ENCODE measurements at regions not wholly inside any gene's neighbourhood (a gene's known extent, or its start where the extent isn't known, plus 50 kb on each side); places are given as distances from the start of the nearest gene placed in this dataset.

DNA sequence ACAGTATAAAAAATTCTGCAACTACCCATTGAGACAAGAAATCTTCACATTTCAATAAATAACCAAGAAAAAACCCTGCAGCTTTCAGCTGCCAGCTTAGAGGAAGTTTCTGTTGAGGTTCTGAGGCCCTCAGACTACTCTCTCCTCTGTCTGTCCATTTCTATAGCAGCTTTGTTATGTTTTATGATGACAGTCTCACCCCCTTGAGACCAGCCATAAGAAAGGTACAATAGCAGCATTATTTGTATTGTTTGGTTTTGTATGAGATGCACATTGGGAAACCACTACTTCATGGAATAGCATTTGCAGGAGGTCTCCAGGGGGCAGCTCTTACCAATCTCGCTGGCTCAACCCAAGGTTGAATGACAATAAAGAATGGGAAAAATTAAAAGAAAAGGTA is 334.6 kb upstream of the VRK2 start:
- Mint-ChIP-seq H3K27ac (ENCODE audit: unreplicated experiment) (no peak overlapping the region), H3K36me3 (ENCODE audit: insufficient read depth, unreplicated experiment) (no peaks in the 10 kb centered on the region), H3K9me3 (ENCODE audit: unreplicated experiment) (no peaks in the 10 kb centered on the region), H3K27me3 (ENCODE audit: insufficient read depth, unreplicated experiment) (peaks cover 10% of the 10 kb centered on the region), H3K4me3 (ENCODE audit: unreplicated experiment) (no peak overlapping the region), H3K4me1 (ENCODE audit: low read depth, unreplicated experiment) (no peaks in the 10 kb centered on the region)
- Histone ChIP-seq H3K36me3 (ENCODE audit: control insufficient read depth, insufficient read depth, low read length) (no peaks in the 10 kb centered on the region), H3K4me3 (ENCODE audit: low read depth, low read length) (no peak overlapping the region), H3K4me1 (no peaks in the 10 kb centered on the region), H3K27me3 (replicated peaks; ENCODE audit: control insufficient read depth, insufficient read depth, low read length) (no peaks in the 10 kb centered on the region), H3K9me3 (no peaks in the 10 kb centered on the region)
- DNase-seq = no peak
- intact Hi-C loops (cut with micrococcal nuclease; ENCODE audit: unreplicated experiment) = no loop called here
- TF ChIP-seq, protein P1, sequence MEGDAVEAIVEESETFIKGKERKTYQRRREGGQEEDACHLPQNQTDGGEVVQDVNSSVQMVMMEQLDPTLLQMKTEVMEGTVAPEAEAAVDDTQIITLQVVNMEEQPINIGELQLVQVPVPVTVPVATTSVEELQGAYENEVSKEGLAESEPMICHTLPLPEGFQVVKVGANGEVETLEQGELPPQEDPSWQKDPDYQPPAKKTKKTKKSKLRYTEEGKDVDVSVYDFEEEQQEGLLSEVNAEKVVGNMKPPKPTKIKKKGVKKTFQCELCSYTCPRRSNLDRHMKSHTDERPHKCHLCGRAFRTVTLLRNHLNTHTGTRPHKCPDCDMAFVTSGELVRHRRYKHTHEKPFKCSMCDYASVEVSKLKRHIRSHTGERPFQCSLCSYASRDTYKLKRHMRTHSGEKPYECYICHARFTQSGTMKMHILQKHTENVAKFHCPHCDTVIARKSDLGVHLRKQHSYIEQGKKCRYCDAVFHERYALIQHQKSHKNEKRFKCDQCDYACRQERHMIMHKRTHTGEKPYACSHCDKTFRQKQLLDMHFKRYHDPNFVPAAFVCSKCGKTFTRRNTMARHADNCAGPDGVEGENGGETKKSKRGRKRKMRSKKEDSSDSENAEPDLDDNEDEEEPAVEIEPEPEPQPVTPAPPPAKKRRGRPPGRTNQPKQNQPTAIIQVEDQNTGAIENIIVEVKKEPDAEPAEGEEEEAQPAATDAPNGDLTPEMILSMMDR (IDR thresholded peaks at IDR 0.05; ENCODE audit: insufficient read depth in 1 of 2, low read depth in 1 of 2, low read length in 1 of 2, severe bottlenecking in 1 of 2, unreplicated experiment in 1 of 2) = no peak
- POLR2A ChIA-PET = no interaction called here
- no TSS peak for BruUV-seq (replicated peaks)
- CTCF ChIA-PET = interaction anchor here (1.0 kb wide), 1 partner anchor 9 kb away, joined by 3 read pairs; no protein-coding TSS in a partner anchor

DNA sequence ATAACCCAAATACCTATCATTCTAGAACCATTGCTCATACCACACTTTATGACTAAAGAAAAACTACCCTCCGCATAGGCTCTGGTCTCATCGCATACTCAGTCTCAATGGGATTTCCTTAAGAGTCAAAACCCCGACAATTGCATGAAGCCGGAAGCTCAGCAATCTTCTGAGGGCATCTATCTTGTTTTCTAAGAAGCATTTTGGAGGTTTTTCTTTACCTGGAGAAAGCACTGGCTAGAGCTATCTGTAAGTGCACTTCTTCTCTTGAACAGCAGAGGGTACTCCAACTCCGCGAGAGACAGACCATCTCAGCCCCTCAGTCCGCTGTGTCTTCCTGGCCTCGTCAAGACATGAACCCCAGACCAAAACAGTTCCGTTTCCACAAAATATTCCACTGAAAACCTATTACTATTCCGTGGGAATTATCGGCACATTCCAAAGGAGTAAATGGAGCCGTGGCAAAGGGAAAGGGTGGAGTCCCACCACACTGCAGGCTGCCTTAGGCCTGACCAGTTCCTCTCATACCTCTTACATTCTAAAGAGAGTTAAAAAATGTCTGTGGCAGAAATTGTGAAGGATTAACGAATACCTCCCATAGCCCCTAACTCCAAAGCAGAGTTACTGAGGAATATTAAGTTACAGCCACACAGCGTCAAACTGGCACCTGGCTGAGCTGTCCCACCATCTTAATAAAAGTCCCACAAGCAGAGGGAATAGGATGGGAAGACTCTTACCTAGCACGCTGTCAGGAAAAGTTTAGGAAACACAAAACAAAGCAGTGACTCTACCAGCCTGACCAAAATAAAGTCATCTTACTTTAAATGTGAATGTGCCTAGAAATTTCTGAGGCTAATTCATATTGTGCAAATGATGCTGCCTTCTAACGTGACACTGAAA is 325.6 kb upstream of the VRK2 start:
- POLR2A ChIA-PET = no interaction called here
- Mint-ChIP-seq H3K27me3 (ENCODE audit: insufficient read depth, unreplicated experiment) (no peaks in the 10 kb centered on the region), H3K4me1 (ENCODE audit: low read depth, unreplicated experiment) (no peaks in the 10 kb centered on the region), H3K27ac (ENCODE audit: unreplicated experiment) (no peak overlapping the region), H3K9me3 (ENCODE audit: unreplicated experiment) (no peaks in the 10 kb centered on the region), H3K36me3 (ENCODE audit: insufficient read depth, unreplicated experiment) (no peaks in the 10 kb centered on the region), H3K4me3 (ENCODE audit: unreplicated experiment) (peak overlapping the region; percentile 56)
- DNase-seq = peak; percentile 60 to 64
- TF ChIP-seq, protein P1 (IDR thresholded peaks at IDR 0.05; ENCODE audit: insufficient read depth in 1 of 2, low read depth in 1 of 2, low read length in 1 of 2, severe bottlenecking in 1 of 2, unreplicated experiment in 1 of 2) = peak; percentile 83
- no peaks in the 10 kb centered on the region for H3K4me1 ChIP-seq
- no peak overlapping the region for H3K4me3 ChIP-seq (ENCODE audit: low read depth, low read length)
- no peaks in the 10 kb centered on the region; the same call in 1 of the 2 replicates for H3K9me3 ChIP-seq
- CTCF ChIA-PET = interaction anchor here (0.5 to 1.1 kb wide), 10 partner anchors 9 to 1864 kb away, joined by 3 to 7 read pairs (median 4); no protein-coding TSS in a partner anchor
- no peaks in the 10 kb centered on the region for H3K27me3 ChIP-seq (replicated peaks; ENCODE audit: control insufficient read depth, insufficient read depth, low read length)
- no peaks in the 10 kb centered on the region for H3K36me3 ChIP-seq (ENCODE audit: control insufficient read depth, insufficient read depth, low read length)
- intact Hi-C loops (cut with micrococcal nuclease; ENCODE audit: unreplicated experiment) = loop anchor here (1.0 to 2.0 kb wide), 2 partner anchors 40 to 727 kb away; no protein-coding TSS in a partner anchor
- BruUV-seq (replicated peaks) = no TSS peak

DNA sequence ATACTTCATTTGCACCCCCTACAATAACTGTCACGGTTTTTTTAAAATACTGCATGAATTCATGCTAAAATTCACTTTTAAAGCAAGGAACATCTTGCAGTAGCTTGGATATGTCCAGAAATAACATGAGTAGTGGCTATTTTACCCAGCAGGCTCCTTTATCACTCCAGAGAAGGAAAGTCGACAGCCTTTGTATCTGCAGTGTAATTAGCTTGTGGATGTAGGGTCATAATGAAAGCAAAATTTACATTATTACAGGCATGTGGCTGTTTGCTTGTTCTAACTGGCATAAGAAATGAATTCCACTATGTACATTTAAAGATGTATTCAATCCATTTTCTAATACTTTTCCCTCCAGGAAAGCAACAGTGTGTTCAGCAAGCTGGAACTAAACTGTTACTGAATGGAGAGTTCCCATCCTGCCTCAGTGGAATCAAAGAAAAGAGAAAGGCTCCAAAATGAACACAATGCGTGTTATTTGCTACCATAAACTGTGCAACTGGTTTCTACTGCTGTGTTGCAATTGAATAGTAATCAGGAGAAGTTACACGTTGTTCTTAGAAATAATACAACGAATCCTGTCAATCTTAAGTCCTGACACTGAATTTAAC is 321.2 kb upstream of the VRK2 start:
- H3K4me1 Mint-ChIP-seq (ENCODE audit: low read depth, unreplicated experiment) = no peaks in the 10 kb centered on the region
- no peaks in the 10 kb centered on the region for H3K36me3 Mint-ChIP-seq (ENCODE audit: insufficient read depth, unreplicated experiment)
- no peaks in the 10 kb centered on the region for H3K9me3 Mint-ChIP-seq (ENCODE audit: unreplicated experiment)
- Histone ChIP-seq H3K36me3 (ENCODE audit: control insufficient read depth, insufficient read depth, low read length) (no peaks in the 10 kb centered on the region), H3K4me1 (no peaks in the 10 kb centered on the region), H3K4me3 (ENCODE audit: low read depth, low read length) (no peak overlapping the region), H3K27me3 (replicated peaks; ENCODE audit: control insufficient read depth, insufficient read depth, low read length) (no peaks in the 10 kb centered on the region), H3K9me3 (no peaks in the 10 kb centered on the region)
- TF ChIP-seq, protein P1 (IDR thresholded peaks at IDR 0.05; ENCODE audit: insufficient read depth in 1 of 2, low read depth in 1 of 2, low read length in 1 of 2, severe bottlenecking in 1 of 2, unreplicated experiment in 1 of 2) = no peak
- H3K27me3 Mint-ChIP-seq (ENCODE audit: insufficient read depth, unreplicated experiment) = peaks cover 3% of the 10 kb centered on the region
- H3K4me3 Mint-ChIP-seq (ENCODE audit: unreplicated experiment) = no peak overlapping the region
- ChIA-PET POLR2A (no interaction called here), CTCF (no interaction called here)
- intact Hi-C loops (cut with micrococcal nuclease; ENCODE audit: unreplicated experiment) = no loop called here
- DNase-seq = no peak
- no TSS peak for BruUV-seq (replicated peaks)
- H3K27ac Mint-ChIP-seq (ENCODE audit: unreplicated experiment) = no peak overlapping the region

Measured in Caco-2 (cell line).